Fibroblast of the conjunctiva (primary cell): ENCODE measurements at regions not wholly inside any gene's neighbourhood (a gene's known extent, or its start where the extent isn't known, plus 50 kb on each side); places are given as distances from the start of the nearest gene placed in this dataset.

Experiments used
- DNase-seq: peaks from one replicate; pipeline ENCODE4 v3.0.0-alpha.2; 2010; ENCODE audit warnings: low read depth

DNA sequence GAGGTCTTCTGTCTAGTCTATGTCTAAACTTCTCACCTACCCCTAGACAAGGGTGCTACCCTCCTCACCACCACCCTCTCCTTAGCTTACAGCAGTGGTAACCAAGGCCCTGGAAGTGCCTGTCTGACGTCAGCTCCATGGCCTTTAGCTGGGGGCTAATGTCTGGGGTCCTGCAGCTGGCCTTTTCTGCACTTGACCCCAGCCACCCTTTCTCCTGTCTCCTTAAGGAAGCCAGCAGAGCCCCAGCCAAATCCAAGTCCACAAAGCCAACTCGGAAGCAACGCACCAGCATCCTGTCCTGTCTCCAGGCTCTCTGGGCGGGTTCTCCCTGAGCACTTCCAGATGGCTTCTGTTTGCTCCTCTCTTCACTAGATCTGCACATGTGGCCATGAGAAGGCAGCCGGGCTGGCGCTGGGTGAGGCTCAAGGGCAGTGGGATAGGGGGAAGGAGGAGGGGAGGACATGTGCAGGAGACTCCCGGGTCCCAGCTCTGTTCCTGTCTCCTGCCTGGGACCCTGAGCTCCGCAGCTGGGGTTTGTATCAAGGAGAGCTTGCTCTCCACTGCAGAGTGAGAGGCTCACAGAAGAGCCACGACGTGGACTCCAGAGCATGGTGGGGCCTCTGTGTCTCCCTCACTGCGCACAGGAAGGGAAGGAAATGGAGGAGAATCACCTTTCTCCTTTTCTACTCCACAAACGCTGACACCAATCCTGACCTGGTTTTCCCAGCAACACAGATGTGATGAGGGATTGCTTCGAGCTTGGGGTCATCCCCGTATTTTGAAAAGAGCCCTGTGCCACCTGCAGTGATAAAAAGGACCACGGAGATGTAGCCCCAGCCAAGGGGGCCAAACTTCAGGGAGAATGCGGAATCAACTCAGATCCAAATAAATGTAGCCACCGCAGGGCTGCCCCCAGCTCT is 204.2 kb downstream of the USP12 start:
- no peak for DNase-seq

DNA sequence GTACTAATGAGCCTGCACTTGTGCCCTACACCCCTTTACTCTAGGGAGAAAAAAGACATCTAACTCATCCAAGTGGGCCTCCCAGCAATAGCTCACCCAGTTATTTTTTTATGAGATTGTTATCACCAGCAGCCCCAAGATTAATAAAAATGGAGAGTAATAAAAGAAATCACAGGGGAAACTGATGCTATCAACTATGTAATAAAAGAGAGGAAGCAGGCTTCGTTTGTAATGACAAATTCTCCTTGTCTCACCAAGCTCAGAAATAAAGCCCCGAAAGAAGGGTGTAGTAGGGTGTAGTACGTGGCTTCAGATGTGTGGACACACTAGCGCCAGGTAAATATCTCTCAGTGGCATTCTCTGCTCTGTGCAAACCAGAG is 204.9 kb downstream of the USP12 start:
- no peak for DNase-seq

DNA sequence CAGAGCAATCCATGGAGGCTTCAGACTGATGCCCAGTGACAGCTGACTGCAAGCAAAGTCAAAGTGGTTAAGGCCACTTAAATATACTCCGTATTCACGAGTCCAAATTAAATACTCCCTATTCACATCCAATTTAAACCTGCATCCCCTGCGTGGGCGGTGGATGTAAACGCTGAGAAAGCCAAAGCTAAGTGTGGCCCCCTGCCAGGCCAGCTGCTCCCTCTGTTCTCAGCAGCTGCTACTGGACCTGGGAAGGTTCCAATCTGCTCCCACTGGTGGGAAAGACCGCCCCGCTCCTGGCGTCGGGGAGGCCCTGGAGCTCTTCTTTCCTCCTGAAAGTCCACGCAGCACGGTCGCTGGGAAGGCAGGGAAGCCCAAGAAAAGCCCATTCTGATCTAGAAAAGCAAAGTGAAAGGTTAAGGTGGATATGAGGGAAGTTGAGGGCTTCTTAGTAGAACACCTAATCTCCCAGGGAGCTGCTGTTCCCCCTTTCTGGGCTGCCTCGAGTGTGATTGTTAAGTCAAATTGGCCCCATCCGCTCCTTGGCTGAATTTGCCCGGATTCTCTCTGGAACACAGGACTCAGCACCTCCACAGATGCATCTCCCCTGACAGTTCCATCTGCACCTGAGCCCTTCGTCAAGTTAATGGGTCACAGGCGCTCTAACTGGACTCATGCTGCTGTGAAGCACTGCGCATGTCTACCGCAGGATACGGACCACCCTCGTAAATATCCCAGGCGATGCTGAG is 205.5 kb downstream of the USP12 start:
- peak; percentile 22 for DNase-seq

DNA sequence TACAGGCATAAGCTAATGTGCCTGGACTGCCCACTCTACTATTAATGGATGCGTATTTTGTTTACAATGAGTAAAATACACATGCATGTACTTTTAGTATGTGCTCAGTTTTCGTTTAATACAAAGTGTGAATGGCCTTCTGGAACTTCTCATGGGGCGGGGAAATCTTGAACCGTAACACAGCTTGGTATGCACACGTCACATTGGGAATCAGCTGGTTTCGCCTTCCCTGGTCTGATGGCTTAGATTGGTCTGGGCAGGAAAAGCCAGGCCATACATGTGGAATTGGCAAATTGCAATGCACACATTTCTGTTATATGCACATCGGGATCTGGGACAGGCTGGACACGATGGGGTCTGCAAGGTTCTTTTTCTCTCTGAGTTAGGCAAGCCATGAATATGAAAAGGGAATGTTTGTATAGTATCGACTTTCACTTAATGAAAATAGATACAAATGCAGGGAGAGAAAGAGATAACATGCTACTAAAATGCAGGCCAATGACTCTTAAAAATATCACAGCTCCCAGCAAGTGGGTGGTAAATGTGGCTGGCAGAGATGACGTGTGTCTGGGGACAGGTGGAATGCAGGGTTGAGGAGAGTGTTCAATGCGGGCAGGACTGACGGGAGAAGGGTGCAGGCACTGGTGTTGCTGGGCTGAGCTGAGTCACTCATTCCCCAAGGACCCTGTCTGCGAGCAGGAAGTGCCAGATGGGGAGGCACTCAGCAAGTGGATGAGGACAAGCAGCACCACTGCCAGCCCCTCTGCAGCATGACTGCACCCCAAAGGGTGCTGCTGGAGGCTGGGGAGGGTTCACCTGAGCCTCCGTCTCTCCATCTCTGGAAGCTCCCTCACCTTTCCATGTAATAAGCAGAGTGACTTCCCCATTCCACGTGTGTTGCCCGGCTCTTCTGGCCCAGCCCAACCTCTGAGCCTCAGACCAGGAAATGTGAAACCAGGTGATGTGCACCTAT is 204.0 kb upstream of the GPR12 start:
- no peak for DNase-seq

DNA sequence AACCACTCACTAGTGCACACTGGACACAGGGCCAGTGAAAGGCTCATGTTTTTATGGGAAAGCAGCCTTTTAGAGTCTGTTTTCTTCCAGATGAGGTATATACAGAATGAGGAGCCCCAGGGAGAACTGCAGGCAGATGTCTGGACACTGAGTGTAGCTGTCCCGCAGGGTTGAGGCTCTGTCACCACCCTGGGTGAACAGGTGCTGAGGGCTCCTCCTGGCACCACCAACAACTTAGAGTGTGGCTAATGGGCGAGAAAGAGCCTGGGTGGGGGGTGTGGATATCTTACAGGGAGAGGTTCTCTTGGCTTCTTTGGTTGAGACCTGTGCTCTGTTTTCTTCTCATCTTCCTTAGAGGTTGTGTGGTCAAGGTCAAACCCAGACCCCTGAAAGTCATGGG is 202.1 kb upstream of the GPR12 start:
- DNase-seq: no peak

DNA sequence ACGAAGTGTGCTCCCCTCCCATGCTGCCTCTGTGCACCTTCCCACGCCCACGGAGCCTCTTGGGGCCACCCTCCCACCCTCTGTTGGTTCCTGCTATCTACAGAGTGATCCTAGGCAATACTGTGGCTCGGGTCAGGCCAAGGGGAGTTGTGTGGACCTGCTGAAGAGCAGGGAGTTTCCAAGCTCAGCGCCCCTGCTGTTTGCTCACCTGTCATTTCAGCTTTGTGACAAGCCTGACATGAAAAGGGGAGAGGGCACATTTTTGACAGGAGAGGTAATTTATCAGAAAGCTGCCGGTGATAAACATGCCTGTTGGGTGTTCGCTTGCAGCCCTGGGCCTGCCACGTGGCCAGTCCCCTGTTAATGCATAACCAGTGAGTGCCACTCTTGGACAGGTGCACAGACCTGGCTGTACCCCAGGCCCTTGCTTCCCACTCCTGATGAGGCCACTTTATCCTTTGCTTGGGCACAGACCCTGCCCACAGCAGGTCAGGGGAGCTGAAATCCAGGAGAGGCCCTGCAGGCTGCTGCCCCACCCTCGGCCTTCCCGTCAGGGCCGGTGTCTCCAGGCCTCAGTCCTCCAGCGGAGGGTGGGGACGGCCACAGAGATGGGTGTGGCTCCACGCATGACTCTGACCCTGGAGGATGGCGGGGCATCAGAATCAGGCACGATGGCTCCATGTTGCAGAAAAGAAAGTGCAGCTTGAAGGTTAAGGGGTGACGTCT is 201.5 kb upstream of the GPR12 start:
- no peak for DNase-seq

DNA sequence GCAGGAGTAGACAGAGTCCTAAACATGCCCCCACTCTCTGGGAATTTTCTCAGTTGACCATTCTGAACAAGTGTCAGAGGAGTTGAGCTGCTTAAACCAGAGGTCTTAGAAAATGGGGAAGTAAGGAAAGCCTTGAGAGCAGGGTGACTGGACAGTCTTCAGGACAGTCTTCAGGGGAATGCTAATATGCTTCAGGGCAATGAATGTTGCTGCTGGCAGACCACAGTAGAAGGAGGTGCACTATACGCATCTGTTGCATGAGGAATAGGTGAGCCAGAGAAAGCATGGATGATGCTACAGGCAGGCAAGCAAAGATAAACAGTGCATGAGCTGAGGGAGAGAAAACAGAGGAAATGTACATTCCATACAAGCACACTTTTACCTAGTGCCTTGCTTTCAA is 196.6 kb upstream of the GPR12 start:
- no peak for DNase-seq

DNA sequence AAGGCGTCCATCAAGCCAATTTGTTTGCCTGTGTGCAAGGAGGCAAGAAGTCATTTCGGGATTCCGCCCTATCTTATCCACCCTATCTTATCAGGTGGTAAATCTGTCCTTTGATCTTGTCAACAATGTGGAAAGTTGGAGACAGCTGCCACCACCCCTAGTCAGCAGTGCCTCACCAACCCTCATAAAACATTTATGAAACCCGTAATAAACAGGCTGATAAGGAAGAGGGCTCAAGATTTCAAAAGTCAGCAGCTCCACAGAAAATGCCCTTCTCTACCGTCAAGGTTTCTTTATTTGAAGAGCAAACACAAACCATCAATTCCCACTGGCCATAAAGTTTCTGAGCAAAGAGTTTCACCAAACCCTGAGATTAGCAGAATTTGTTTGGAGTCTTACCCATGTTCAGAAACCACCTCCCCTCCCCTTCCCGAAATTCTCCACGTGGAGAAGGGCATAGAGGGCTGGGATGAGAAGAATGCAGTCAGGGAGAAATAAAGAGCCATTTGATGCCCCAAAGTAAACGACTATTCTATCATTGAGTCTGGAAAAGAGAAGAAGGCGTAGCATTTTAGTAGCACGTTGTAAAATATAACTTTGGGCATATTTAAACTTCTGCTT is 196.0 kb upstream of the GPR12 start:
- DNase-seq: no peak

DNA sequence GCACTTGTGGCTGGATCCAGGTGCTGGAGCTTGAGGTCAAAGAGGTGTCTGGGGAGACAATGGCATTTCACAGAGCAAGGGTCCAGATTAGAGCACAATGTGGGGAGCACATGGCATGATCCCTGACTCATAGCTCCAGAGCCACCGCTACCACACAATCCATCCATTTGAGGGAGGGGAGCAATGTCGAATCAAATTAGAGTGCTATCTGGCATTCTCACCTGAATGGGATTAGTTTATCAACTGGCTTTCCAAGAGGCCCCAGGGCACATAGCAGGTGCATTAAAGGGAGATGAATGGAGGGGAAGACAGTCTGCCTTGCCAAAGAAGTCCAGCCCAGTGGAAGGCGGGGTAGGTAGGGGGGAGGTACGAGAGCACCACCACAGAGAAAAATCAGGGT is 194.4 kb upstream of the GPR12 start:
- no peak for DNase-seq

DNA sequence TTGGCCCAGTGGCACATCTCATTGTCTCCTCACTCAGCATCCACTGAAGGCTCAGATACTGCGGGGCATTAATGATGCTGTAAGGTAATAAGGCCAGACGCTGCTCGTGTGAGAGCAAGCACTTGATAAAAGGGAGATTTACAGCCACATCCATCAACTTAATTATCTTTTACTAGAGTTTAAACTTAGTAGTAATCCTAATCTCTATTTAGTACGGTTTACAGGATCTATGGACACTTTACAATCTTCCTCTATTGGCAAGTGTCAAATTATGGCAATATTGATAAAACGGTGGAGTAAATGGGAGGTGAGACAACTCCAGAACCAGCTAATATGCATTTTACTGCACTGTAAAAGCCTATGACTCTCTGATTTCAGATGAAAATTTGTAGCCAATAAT is 192.7 kb upstream of the GPR12 start:
- no peak for DNase-seq

DNA sequence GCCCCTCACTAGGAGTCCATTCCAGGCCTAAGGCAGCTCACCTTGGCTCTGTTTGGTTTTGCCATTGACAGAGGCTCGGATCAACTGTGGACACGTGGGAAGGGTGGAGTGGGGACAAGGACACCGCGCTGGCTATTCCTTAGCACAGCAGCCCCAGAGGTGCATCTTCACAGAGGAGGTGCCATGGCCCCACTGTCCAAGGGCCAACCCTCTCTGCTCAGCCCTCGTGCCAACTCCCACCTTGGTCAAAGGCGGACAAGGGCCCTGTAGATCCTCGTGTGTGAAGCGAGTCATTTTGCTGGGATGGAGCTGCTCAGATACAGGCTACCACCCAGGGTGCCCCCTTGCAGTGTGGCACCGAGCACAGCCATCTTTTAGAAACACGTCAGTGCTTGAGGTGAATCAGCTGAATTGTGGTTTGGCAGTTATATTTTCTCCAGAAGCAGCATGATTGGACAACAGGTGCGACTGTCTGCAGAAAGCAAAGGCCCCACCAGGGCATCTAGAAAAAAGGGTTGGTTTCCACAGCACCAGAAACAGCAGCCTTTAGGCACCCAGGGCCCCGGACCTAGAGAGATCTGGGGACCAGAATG is 192.1 kb upstream of the GPR12 start:
- no peak for DNase-seq

DNA sequence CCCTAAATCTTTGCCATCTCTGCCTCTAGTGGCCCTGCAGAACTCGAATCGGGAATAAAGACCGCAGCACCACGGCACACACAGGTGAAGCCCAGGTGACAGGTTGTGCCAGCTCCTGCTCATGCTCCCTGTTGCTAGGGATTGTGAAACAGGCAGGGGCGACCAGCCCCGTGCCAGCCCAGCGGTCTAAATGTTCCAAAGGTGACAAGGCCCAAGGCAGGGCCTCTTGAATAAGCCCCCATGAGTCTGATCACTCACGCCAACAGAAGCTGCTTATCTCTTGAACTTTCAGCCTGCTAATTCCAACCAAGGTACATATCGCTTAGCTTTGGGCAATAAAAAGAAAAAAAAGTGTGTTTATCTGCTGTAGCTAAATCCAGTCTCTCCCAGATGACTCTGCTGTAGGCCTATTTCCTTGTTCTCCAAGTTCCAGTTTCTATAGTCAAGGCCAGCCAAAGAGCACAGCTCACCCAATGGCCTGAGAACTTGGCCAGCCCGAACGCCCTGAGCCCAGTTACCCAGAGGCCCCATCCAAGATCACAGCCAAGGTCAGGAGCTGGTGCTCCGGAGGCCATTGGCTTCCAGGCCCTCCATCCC is 191.1 kb upstream of the GPR12 start:
- DNase-seq: no peak

DNA sequence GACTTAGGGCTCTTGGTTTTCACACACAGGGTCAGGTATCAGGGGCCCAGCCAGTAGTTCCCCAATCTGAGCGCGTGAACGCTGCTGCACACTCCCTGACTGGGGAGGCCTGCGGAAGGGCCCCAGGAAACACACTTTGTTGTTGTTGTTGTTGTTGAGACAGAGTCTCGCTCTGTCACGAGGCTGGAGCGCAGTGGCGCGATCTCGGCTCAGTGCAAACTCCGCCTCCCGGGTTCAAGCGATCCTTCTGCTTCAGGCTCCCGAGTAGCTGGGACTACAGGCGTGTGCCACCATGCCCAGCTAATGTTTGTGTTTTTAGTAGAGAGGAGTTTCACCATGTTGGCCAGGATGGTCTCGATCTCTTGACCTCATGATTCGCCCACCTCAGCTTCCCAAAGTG is 190.4 kb upstream of the GPR12 start:
- no peak for DNase-seq

DNA sequence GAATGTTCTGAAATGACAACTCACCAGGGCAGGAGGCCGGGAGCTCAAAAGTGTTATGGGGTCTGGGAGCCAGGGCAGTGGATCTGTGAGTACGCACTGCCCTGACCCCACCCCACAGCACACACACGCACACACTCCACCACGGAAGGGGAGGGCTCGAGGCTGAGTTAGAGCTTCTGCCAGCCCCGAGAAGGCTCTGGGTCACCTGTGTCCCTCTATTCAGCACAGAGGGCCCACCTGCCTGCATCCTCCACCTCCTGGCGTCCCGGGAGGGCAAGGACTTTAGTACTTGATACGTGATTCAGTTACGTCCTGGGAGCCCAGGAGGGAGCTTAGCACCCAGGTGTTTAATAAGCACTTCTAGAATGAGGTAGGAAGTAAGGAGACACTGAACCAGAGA is 190.0 kb upstream of the GPR12 start:
- DNase-seq: no peak

DNA sequence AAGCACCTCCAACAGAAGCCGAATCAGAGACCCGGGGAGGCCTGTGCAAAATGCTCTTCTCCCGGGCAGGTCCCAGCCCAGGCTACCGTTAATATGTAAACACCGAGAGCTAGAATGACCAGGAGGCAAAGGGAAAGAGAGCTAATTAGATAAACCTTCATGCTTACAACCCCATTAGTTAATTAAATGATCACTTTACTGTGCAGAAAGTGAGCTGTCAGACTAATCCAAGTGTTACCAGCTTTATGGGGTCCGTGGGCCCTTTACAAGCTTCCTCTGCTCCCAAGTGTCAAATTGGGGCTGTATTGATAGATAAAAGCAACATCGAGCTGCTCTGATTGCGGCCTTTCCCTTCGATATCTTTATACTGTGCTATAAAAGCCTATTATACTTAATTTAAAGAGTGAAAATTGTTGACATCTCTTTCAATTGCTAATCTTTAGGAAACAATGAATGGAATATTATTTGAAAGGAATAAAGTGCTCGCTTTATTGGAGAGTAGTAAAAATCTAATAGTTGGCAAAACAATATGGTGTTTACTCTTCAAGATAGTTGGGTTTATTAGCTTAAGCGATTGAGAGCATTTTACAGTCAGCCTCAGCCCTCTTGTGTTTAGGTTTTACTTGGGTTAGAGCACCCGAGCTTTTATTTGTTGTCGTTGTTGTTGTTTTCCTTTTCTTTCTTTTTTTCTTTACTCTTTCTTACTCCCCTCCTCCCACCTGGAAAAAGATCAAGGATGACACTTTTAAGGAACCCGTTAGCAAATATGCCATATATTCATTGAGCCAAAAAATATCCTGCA is 189.3 kb upstream of the GPR12 start:
- DNase-seq: no peak

DNA sequence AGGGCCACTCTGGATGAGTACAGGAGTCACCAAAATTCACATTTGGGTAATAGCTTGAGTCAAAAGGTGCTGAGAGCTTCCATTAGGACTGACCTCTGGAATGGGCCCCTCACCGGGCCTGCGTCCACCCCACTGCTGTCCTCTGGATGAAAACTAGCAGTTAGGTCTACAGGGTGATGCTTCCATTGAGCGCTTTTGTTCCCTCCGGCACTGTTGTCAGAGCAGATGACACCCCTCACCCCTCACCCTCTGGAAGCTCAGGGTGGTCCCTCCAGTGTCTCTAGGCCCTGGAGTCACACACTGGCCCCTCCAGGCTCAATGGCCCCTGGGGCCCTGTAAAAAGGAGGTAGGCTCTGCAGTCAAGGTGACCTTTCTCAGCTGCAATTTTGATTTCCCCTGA is 187.8 kb upstream of the GPR12 start:
- no peak for DNase-seq

DNA sequence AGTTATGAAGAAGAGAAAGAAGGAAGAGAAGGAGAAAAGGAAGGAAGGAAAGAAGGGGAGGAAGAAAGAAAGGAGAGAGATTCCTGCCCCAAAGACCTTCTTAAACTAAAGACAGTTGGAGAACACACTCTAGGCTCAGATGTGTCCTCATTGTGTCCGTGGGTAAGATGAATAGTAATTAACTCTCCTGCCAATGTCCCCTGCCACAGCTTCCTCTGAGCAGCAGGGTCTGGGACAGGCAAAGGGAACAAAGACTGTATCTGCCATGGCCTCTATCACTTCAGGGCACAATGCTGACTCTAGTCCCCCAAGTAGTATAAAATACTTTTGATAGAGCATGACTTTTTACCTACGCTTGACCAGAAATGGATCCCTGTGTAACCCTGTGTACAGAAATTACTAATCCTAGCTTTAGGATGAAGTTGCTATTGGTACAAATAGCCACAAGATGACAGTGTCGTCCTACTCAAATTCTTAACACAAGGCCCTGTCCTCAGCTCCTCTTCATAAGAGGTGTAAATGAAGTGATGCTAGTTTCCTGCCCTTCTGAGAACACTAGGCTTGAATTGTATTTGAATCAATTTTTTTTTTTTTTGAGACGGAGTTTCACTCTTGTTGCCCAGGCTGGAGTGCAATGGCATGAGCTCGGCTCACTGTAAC is 186.2 kb upstream of the GPR12 start:
- peak; percentile 18 for DNase-seq

DNA sequence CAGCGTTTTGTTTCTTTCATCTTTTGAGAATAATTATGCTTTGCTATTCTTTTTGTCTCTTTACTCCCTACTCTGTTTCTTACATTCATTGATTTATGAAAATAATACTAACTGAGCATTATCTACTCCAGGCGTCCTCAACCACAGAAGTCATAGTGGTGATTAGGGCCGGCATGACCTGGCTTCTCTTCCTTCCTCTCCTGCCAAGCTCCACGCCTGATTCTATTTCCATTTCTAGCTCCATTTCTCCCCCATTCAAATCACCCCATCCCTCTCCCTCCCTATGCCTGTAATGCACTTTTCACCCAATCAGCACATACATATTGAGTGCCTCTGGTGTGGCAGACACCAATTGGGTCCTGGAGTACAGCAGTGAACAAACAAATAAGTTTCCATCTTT is 183.2 kb upstream of the GPR12 start:
- DNase-seq: no peak

DNA sequence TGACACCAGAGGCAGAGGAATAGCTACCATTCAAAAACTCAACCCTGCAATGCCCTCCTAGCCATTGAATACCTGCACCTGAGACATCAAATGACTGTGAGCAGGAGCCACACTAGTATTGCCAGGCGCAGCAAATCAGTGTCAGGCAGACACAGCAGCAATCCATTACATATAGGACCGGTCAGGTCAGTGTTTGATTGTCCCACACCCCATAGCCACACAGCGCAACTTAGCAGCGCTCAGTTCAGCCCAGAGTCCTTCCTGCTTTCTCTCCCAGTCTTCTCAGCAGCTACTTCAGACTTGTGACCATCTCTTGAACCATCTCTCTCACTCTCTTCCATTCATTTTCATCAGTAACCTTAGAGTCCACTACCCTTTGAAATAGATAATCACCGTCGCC is 181.6 kb upstream of the GPR12 start:
- no peak for DNase-seq
